Ammon's horn (tissue), 1 donor: ENCODE measurements at regions not wholly inside any gene's neighbourhood (a gene's known extent, or its start where the extent isn't known, plus 50 kb on each side); places are given as distances from the start of the nearest gene placed in this dataset.
"Not testable (repeated sequence)": the region's sequence is repeated elsewhere in the genome, so short reads cannot be mapped to it uniquely, and the experiment has no call there.

Experiments
- DNase-seq: peaks from one replicate; pipeline ENCODE4 v3.0.0-alpha.2; 2016; ENCODE audit warnings: low spot score

DNA sequence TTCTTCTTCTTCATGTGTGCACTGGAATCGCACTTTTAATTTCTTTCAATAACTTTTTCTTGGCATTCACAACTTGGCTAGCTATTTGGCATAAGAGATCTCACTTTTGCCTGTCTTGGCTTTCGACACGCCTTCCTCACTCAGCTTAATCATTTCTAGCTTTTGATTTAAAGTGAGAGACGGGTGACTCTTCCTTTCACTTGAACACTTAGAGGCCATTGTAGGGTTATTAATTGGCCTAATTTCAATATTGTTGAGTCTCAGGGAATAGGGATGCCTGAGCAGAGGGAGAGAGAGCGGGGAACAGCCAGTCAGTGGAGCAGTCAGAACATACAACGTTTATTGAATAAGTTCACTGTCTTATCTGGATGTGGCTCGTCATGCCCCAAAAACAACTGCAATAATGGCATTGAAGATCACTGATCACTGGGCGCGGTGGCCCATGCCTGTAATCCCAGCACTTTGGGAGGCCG, 200.3 kb downstream of the SEC14L1 start:
- DNase-seq, result no peak

DNA sequence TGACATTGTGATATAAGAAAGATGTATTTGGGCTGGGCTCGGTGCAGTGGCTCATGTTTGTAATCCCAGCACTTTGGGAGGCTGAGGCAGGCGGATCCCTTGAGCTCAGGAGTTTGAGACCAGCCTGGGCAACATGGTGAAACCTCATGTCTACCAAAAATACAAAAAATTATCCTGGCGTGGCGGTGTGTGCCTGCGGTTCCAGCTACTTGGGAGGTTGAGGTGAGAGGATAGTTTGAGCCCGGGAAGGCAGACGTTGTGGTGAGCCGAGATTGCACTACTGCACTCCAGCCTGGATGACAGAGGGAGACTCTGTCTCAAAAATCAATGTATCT, 201.9 kb downstream of the SEC14L1 start:
- not testable (repeated sequence) for DNase-seq

DNA sequence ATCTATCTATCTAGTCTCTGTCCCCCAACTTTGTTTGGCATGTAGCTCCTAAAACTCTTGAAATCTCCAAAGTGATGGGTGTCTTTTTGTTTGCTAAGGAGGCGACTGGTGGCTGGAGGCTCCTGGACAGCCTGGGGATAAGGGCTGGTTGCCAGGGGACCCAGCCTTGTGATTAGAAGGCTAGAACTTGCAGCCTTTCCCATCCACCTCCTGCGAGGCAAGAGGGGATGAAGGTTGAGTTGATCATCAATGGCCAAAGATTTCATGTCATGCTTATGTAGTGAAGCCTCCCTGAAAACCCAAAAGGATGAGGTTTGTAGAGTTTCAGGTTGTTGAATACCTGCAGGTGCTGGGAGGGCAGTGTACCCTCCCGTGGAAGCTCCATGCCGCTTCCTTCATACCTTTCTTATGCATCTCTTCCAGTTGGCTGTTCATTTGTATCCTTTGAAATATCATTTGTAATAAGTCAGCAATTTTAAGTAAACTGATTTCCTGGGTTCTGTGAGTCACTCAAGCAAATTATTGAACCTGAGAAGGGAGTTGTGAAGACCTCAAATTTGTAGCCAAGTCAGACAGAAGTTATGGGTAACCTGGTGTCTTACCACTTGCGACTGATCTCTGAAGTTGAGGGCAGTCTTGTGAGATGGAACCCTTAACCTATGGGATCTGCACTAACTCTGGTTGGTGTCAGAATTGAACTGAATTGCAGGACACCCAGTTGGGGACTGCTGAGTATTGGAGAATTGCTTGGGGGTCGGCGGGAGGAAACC, 202.4 kb downstream of the SEC14L1 start:
- no peak for DNase-seq

DNA sequence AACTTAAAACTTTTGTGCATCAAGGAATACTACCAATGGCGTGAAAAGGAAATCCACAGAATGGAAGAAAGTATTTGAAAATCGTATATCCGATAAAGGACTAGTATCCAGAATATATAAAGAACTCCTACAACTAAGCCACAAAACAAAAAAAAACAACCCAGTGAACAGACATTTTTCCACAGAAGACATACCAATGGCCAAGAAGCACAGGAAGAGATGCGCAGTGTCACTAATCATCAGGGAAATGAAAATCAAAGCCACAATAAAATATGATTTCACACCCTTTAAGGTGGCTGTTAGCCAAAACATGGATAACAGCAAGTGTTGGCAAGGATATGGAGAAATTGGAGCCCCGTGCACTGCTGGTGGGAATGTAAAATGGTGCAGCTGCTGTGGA, 203.3 kb downstream of the SEC14L1 start:
- no peak for DNase-seq

DNA sequence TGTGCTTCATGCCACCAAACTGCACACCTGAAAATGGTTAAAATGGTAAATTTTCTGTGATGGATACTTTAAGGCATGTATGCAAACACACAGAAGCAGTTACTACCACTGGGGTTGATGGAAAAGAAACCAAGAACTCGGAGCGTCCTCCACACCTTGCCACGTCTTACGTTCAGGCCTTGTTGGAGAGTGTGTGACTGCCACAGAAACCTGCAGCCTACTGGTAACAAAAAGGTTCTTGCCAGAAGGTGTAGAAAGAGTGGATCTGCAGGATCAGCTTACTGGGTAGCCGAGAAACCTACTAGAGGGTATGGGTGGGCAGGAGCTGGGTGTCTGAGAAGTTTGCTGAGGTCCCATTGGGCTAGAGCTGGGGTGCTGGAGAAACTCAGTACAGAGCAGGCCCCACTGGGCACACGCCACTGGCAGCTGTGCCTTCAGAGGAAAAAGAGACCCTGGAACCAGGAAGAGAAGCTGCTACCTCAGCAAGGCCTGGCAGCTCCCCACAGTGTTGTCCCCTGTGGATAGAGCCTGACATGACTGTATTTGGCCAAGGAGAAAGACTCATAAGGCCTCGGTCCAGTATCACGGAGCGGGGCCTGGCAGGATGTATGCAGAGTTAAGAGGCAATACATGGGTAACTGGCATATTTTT, 204.6 kb downstream of the SEC14L1 start:
- DNase-seq, result no peak

DNA sequence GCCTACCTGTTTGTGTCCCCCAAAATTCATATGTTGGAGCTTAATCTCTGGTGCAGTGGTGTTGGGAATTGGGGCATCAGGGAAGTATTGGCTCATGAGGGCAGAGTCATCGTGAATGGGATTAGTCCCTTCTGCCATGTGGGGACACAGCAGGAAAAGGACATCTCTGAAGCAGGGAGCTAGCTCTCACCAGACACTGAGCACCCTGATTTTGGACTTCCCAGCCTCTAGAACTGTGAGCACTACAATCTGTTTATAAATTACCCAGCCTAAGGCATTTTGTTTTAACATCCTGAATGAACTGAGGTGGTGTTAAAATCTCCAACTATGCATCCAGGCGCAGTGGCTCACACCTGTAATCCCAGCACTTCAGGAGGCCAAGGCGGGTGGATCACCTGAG, 206.0 kb downstream of the SEC14L1 start:
- no peak for DNase-seq

DNA sequence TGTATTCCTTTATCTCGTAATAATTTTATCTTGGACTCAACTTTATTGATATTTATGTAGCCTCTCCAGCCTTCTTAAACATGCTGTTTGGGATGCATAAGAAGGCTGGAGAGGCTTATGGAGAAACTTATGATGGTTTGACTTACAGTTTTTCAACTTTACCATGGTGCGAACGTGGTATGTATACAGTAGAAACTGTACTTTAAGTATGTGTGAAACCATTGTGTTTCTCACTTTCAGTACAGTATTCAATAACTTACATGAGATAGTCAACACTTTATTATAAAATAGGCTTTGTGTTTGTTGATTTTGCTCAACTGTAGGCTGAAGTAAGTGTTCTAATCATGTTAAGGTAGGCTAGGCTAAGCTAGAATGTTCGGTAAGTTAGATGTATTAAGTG, 206.8 kb downstream of the SEC14L1 start:
- DNase-seq, result no peak

DNA sequence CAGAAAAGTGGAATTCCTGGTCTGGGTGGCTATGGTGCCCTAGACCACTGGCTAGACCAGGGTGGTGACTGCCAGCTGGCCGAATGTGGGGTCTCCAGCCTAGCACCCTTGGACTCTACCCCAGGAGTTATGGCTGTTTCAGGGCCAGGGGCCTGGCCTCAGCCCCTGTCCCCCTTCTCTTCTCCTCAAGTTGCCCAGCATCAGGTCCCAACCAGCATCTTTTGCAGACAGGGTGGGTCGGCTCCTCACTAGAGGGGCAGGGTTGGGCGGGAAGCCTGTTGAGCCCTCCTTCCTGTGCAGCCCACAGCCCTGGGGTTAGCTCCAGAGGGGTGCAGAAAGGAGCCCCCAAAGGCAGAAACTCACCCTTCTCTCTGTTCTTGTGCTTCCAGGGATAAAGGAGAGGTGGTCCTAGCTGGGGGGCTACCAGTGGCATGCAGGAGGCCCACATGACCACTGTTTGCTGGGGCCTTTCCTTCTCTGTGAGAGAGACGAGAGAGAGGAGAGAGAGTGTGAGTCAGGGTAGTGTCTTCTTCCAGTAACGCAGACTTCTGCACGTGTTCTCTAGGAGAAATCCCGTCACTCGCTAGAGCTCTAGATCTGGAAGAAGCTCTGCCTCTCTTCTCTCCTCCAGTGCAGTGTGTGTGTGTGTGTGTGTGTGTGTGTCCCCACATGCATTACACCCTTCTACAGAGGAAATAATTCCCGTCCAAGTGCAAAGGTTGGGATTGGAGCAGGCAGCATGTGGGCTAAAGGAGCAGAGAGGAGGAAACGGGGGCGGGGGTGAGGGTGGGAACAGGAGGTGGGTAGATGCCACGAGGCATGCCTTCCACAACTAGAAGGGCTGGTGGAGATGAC, 209.4 kb downstream of the SEC14L1 start:
- DNase-seq, result no peak

DNA sequence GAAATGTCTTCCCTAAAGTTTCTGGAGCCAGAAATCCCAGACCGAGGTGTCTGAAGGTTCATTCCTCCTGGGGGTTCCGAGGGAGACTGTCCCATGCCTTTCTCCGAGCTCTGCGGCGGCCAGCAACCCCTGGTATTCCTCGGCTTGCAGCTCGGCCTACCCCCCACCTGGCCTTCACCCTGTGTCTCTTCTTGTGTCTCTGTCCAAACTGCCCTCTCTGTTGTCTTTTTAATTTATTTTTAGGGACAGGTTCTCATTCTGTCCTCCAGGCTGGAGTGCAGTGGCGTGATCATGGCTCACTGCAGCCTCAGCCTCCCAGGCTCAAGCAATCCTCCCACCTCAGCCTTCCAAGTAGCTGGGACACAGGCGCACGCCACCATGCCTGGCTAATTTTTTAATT, 211.7 kb downstream of the SEC14L1 start:
- no peak for DNase-seq

DNA sequence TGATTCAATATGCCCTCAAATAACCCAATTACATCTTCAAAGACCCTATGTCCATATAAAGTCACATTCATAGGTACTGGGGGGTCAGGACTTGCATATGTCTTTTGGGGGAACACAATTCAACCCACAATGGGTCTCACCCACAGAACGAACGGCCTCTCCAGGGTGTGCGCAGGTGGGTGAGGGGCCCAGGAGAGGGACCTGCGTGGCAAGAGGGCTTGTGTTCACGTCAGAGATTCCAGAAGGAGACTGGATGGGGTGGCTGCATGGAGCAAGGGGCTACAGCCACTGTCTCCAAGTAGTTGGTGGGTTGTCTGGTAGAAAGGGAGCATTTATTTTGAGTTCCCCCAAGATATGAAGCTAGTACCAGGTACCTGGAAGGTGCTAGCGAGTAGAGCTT, 212.2 kb downstream of the SEC14L1 start:
- DNase-seq, result no peak

DNA sequence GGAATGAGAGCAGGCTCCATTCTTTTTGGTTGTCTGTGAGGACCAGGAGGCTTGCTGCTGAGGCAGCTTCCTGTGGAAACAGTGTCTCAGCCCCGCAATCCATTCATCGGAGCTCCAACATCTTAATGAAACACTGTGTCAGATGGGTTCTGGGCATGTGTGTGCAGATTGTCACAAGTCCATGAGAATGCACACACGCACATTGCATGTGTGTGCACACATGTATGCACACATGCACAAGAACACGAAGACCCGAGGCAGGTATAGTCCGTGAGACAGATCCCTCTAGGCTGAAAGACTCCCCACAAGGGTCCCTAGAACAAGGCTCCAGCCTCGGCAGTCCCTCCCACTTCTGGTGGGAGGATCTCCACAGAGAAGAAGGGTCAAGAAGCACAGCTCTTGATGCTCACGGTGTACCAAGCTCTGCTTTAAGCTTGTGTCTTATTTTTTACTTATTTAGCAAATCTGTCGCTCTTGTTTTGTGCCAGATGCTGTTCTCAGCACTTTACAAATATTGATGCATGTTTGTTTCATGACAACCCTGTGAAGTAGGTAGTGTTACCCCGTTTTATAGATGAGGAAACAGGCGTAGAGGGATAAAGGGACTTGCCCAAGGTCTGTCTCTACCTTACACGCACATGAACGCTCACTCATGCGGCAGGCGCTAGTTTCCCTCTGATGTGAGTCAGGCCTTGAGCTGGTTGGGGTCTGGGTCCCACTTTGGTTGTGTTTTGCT, 213.1 kb downstream of the SEC14L1 start:
- DNase-seq, result no peak

DNA sequence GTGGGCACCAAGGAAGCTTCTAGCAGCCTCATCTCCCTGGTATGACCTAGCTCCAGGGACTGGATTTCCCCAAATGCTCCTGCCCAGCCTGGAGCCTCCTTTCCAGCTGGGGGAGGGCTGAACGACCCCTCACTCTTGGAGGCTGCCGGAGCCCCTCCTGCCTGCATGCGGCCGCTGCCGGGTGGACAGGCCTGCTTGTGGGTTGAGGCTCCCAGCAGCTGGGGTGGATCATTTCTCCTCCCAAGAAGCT, 213.6 kb downstream of the SEC14L1 start:
- no peak for DNase-seq

DNA sequence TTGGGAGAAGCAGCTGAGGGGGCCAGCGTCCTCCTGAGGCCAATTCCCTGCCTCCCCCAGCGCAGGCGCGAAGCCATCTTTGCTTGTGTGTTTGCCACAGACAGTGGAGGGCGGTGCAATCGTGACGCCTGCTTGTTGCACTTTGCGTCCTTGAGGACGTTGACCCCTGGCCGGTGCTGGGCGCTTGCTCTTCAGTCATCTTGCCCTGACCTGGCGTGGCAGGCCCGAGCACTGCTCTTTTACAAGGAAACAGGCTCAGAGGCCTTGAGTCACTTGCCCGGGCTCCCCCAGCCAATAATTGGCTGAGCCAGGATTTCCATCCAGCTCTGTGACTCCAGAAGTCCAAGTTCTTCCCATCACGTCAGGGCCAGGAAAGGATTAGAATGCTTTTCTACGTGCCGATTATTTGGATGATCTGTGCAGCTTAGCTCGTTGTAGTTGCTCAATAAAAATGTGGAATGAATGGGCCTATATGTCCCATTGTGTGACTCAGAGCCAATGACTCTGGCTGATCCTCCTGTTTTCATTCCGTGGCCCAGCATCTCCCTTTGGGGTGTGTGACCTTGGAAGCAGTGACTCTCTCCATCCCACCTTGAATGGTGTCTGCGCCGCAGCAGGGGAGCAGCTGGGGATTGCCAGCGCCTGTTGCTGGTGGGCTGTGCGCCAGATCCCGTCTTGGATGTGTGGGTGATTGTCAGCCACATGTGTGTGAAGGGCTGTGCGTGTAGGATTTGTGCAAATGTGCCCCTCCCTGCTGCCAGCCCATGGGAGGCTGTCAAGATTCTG, 214.1 kb downstream of the SEC14L1 start:
- no peak for DNase-seq

DNA sequence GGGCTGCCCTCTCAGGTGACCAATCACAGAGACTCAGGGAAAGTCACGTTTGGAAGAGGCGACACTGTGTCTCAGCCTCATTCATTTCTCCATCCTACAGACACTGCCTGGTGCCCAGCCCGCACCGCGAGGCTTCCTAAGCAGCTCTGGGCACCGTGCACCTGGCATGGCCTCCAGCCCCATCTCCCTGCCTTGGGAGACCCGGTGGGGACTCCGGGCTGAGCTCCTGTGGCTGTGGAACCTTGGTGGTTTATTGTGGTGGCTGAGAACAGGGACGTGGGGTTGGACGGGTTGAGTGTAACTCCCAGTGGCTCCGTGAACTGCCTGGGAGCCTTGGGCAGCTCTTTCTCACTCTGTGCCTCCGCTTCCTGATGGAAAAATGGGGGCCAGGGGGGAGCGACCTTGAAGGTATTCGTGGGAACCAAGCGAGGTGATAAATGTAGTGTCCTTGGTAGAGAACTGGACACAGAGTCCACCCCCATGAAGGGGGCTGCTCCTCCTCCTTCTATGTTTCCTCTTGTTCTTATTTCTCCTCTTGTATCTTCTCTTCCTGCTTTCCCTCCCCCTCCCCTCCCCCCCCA, 215.4 kb downstream of the SEC14L1 start:
- no peak for DNase-seq

DNA sequence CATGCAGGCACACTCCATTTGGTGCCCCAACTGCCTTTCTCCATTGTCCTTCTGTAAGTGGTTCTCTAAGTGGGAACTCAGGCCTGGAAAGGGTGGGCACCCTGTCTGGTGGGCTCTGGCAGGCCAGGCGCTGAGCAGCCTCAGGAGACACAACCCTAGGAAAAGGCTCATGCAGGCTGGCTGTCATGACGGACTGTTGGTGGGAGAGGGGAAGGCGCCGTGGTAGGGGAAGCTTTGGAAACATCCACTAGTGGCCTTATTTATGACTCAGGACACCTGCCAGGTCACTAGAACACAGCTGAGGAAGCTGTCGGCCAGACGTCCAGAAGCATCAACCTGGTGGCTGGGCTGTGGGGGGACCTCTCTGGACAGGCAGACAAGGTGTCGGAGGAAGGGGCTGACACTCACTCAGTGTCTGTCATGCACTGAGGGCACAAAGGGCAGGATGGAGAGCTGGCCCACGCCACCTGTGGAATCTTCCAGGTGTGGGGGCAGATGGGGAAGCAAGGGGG, 216.0 kb downstream of the SEC14L1 start:
- no peak for DNase-seq

DNA sequence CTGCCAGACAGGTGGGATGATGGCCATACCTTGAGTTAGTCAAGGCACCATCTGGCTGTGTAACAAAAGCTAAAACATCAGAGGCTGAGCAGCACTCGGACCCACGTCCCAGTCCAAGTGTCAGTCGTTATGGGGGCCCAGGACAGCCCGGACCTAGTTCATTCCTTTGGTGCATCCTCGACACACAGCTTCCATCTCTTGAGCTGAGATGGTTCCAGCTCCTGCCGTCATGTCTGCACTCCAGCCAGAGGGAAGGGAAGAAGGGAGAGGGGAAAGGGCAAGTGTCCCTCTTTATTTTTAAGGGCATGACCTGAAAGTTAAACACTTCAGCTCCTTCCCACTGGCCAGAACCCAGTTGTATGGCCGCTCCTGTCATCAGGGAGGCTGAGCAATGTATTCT, 218.0 kb downstream of the SEC14L1 start:
- no peak for DNase-seq

DNA sequence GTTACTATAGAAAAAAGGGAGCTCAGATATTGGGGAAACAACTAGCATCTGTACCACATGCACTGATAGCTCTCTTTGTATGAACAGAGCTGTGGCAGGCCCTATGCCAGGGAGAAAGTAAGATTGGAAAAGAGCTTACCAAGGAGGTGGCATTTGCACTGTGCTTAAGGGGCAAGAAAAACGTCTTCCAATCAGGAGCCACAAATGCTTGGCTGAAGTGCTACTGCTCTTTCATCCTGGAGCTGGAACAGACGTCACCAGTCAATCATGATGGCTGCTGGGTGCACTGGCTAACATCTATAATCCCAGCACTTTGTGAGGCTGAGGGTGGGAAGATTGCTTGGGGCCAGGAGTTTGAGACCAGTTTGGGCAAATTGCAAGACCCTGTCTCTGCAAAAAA, 218.5 kb downstream of the SEC14L1 start:
- no peak for DNase-seq

DNA sequence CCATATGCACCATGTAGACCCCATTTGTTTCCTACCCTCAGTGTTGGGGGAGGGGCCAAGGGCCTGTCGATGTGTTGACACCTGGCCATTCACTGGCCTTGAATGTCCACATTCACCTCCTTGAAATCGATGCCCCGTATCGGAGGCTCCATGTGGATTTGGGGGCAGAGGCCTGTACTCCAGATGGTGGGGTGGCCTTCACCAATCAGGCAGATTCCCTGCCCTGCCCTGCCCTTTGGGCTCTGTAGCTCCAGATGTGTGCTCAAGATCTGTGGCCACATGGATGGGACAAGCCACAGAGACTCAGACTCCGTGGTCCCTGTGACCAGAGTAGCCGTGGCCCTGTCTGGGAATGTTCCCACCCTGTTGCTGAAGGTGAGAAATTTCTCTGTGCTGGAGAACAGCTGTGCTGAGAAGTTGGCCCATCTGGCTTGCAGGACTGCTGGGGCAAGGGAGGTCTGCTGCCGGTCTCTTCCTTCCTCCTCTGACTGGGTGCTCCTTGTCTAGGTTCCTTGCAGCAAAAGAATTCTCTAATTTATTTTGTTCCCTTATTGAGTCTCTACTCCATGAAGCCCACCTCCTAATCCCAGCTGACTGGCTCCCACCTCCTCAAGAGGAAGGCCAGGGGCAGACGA, 221.3 kb downstream of the SEC14L1 start:
- no peak for DNase-seq

DNA sequence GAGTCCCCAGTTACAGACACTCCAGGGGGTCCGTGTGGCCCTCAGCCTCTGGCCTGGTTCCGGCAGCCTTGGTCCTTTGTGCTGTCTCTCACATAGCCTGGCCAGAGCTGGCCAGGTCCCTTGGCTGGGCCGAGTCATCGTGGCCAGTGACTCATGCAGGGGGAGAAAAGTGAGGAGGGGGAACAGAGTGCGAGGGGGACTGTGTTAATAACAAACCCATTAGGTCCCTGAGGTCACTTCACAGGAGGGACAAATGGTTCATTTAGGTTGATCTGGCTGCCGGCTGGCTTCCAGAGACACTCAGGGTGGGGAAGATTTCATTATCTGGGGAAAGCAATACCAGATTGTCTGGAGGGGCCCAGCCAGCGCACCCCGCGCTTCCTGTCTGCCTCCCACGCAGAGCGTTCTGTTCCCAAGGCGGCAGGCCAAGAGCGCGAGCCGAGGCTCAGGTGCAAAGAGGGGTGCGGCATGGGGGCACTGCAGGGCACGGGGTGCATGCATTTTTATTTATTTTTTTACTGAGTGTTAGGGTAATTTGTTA, 223.1 kb downstream of the SEC14L1 start:
- DNase-seq, result no peak

DNA sequence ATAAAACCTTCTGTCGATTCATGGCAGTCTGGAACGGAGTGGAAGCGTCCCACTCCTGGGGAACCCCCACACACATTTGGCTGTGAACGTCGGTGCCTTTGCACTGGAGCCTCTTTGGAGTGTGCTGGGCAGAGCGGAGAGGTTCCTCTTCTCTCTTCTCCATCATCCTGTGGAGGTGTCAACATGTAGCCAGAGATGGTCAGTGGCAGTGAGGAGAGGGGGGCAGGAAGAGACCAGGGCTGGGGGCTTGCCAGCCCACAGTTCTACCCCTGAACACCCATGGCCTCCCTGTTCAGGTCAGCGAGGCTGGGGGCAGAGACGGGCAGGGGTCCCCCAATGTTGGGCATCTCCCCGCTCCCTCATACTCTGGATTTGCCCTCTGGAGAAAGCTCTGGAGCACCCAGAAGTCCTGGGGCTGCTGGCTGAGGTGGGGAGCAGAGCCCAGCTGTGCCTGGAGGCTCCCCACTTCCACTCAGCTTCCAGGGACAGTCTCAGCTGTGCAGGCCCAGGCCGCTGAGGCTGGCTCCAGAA, 223.7 kb downstream of the SEC14L1 start:
- no peak for DNase-seq
